ENCODE measurements at regions not wholly inside any gene's neighbourhood (a gene's known extent, or its start where the extent isn't known, plus 50 kb on each side); places are given as distances from the start of the nearest gene placed in this dataset.
"Not testable (repeated sequence)": the region's sequence is repeated elsewhere in the genome, so short reads cannot be mapped to it uniquely, and the experiment has no call there.

GRCh38 chr2:193480187-193480586 is 1285.5 kb upstream of the TMEFF2 start:
- DNase-seq: no peak

GRCh38 chr2:193476171-193476800 is 1281.6 kb upstream of the TMEFF2 start:
- no peak for DNase-seq

- no peak for DNase-seq
Measured at GRCh38 chr2:193475038-193475437, 1280.3 kb upstream of the TMEFF2 start.

DNA sequence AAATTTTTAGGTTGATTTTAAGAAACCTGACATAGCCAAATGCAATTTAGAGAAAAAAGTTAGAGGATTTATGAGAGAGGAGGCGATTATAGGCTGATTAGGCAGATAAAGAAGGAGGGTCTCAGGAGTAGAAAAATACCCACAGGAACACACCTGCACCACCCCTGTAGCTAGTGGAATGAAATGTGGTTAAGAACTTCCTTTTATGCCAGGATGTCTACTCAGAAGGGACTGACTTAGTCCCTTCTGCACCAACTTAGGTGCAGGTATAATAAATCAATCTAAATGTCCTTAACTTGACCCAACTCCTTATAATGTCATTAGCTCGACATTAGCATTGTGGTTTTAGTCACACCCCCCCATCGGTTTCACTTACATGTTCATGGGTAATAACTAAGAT is 1274.5 kb upstream of the TMEFF2 start:
- no peak for DNase-seq

DNA sequence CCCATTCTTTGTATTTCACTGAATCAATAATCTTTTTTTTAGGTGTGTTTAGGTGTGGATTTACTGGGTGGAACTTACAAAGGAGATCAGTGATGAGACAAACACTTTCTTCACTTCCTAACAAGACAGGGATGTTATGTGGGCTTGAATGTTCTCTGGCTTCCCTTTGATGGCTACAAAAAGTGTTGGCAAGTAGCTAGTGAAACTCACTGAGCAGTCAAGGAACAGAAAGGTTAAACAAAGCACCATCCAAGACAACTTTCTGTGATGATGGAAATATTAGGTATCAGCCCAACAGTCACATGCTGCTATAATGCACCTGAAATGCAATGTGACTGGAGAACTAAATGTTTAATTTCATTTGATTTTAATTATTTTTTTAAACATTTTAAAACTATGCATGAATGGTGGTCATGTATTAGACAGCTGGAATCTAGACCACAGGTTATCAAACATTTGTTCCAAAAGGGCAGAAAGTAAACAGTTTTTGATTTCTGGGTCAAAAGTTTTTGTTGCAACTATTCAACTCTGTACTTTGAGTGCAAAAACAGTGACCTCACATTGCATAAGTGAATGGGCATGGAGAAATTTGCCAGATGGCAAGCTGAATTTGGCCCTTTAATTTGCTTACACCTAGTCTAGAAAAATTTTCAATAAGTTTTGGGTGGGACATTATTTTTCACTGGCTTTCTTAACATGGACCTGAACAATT is 1272.7 kb upstream of the TMEFF2 start:
- DNase-seq: no peak

DNA sequence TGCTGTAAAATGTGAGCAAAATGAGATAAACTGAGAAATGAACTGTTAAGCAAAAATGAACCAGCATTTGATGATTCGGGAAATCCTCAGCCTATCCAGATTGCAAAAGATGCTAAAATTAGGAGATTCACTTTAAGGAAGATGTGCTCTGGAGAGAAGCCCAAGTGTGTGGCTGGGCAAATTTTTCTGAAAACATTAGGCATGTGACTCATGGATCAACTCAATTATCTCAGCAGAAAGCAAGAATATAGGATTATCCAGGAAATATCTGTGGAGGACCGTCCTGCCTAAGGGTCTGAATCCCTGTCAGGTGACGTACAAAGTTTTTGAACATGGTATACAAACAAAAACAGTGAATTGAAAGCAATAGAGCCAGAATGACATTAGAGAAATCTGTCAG is 1268.3 kb upstream of the TMEFF2 start:
- no peak for DNase-seq

DNA sequence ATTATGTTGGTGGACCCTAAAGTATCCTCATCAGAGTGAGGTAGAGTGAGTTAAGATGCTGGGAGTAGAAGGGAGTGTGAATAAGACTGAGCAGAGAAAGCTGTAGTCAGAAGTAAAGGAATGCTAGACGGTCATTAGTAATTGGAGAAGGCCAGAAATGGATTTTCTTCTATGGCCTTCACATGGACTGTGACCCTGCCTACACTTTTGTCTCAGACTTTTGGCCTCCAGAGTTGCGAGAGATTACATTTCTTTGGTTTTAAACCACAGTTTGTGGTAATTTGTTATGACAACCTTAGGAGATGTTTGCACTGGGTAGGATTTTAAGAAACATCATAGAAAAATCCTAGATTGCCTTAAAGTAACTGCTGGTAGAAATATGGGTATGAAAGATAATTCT is 1267.7 kb upstream of the TMEFF2 start:
- no peak for DNase-seq

DNA sequence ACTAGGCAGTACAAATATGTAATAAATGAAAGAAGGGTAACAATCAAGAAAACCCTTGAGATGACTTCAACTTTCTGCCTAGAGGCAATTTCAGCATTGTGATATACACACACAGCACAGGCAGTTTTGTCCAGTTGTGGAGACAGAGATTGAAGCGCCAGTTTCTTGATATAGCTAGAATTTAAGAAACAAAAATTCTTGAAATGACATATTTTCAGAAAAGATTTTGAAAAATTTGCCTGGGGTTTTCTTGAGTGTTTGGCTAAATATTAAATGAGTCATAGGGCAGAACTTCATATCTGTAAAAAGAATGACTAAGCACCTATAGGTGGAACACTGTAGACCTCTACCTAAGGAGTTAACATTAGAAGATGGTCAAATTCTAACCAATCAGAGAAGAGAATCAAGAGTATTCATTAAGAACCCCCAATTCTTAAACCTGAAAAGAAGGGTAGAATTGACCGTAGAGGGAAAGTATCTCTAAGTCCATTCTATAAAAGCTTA is 1266.8 kb upstream of the TMEFF2 start:
- DNase-seq: no peak

DNA sequence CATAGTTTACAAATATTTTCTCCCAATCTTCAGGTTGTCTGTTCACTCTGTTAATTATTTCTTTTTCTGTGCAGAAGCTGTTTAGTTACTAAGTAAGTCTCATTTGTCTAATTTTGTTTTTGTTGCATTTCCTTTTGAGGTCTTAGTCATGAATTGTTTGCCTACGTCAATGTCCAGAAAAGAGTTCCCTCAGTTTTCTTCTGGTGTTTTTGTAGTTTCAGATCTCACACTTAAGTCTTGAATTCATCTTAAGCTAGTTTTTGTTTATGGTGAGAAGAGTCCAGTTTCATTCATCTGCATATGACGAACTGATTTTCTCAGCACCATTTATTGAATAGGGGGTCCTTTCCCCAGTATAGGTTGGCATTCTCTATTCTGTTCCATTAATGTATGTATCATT is 1252.2 kb upstream of the TMEFF2 start:
- no peak for DNase-seq

- DNase-seq: no peak
Measured at GRCh38 chr2:193442293-193442692, 1247.6 kb upstream of the TMEFF2 start.

DNA sequence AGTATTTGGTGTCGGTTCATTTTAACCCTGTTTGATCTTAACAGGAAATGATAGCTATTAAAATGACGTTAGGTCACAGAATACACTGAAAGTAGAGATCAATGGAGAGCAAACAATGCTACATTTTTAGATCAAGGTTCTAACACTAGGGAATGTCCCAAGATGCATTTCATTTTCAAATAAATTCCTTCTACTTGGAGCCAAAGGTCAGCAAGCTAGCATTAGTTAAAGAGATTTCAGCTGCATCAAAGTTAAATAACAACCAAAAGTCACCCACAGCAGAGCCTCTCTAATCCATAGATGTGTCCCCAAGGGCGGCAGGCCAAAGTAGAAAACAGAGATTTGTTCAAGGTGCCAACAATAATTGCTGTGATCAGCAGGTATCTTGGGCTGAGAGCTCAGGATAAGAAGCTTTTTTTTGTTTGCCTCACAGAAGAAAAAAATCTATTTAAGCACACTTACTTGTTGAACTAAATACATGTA is 1233.6 kb upstream of the TMEFF2 start:
- DNase-seq: no peak

GRCh38 chr2:193412368-193412767 is 1217.6 kb upstream of the TMEFF2 start:
- DNase-seq: not testable (repeated sequence)

- no peak for DNase-seq
Measured at GRCh38 chr2:193409951-193410350, 1215.2 kb upstream of the TMEFF2 start.

- no peak for DNase-seq
Measured at GRCh38 chr2:193382583-193382982, 1187.8 kb upstream of the TMEFF2 start.

- no peak for DNase-seq
Measured at GRCh38 chr2:193377789-193378188, 1183.1 kb upstream of the TMEFF2 start.

DNA sequence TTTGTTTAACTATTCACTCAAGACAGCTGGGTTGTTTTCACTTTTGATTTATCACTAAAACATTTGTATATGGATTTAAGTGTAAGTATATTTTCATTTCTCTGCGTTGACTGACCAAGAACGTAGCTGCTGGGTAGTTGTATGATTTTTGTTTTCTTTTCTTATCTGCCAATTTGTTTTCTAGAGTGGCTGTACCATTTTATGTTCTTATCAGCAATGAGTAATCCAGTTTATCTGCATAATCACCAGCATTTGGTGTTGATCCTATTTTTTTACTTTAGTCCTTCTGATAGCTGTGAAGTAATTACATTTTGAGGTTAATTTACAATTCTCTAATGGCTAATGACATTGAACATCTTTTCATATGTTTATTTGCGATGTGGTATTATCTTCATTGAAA is 1178.4 kb upstream of the TMEFF2 start:
- no peak for DNase-seq

- no peak for DNase-seq
Measured at GRCh38 chr2:193371200-193371599, 1176.5 kb upstream of the TMEFF2 start.

DNA sequence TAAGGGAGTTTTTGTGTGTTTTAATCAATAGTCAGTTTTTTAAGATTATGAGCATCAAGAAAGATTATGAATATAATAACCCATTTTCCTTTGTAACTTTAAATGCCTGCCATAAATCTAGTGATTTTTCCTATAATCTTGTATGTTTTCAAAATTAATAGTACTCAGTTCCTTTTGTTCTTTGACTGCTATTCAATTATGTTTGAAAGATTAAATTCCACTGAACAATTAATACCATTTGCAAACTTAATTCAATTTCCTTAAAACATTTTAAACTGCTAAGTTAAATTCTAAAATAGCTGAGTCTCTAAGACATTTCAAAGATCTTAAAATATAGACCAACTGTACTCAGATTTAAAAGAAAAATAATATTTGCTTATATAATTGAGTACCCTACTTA is 1173.9 kb upstream of the TMEFF2 start:
- DNase-seq: no peak

DNA sequence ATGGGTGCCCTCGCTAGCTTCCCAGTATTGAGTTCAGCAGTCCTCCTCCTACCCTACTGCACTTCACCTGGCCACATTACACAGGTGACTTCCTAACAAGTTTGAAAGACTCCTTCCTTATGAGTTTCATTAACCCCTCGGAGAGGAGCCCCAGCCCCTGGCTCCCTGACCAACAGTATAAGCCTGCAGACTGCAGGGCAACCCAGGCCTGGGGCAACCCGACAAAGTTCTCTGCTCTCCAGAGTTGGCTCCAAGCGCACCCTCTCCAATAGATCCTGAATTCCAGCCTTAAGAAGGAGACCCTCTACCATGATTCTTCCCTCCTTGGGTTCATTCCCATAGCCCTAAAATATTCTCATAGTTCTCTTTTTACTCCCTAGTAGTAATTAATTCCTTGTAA is 1162.8 kb upstream of the TMEFF2 start:
- DNase-seq: no peak

DNA sequence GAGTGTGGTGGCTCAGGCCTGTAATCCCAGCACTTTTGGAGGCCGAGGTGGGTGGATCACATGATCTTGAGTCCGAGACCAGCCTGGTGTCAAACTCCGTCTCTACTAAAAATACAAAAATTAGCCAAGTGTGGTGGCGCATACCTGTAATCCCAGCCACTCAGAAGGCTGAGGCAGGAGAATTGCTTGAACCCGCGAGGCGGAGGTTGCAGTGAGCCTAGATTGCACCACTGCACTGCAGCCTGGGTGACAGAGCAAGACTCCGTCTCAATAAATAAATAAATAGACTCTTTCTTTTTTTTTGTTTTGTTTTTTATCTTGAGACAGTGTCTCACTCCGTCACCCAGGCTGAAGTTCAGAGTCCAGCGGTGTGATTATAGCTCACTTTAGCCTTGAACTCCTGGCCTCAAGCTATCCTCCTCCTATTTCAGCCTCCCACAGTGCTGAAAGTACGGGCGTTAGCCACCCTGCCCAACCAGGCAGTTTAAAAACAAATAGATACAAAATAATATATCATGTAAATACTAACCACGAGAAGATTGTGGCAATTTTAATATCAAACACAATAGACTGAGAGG is 1158.0 kb upstream of the TMEFF2 start:
- DNase-seq: not testable (repeated sequence)

DNA sequence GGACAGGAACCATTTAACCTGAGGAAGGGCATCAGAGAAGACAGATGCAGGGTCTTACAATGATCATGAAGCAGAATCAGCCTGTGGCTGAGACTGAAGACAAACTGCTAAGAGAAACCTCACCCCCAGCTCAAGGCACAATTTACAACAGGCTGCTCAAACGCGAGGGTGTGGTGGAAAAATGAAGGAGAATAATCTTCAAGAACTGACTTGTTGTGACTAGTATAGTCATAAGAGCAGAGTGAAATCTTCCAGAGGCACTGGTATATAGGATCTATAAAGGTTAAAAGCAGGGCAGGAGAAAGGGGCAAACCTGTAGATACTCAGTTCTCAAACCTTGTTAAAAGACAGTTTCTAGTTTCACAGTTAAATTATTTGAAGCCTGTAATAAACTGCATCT is 1155.8 kb upstream of the TMEFF2 start:
- no peak for DNase-seq

GRCh38 chr2:193349642-193350041 is 1154.9 kb upstream of the TMEFF2 start:
- no peak for DNase-seq

- DNase-seq: no peak
Measured at GRCh38 chr2:193348055-193348454, 1153.3 kb upstream of the TMEFF2 start.

- no peak for DNase-seq
Measured at GRCh38 chr2:193336781-193337180, 1142.0 kb upstream of the TMEFF2 start.

All from stimulated activated CD8-positive, alpha-beta memory T cell treated with anti-CD3 and anti-CD28 coated beads, Interleukin-4, amount 100 ng/mL, for 48 hours (primary cell).